GM23338 (cell line): ENCODE measurements at regions not wholly inside any gene's neighbourhood (a gene's known extent, or its start where the extent isn't known, plus 50 kb on each side); places are given as distances from the start of the nearest gene placed in this dataset.
"Not testable (repeated sequence)": the region's sequence is repeated elsewhere in the genome, so short reads cannot be mapped to it uniquely, and the experiment has no call there.

Source experiments
- ATAC-seq: fragments of 200-7000 bp; cut with Tn5 transposase; 3 replicates; pipeline ENCODE4 v1.9.1; 2020
- DNase-seq: peaks from one replicate; pipeline ENCODE4 v3.0.0-alpha.2; 2015; ENCODE audit warnings: low spot score
- H2AFZ ChIP-seq: fragments of 200-600 bp; sonication (generic); 2 replicates; pipeline ENCODE4 v1.8.0; 2016; ENCODE audit warnings: antibody characterized with exemption, mild to moderate bottlenecking, moderate library complexity
- H3F3A ChIP-seq: fragments of 200-600 bp; sonication (generic); replicated peaks from 2 replicates; pipeline ENCODE4 v1.8.0; 2017; ENCODE audit warnings: antibody characterized with exemption, mixed run types, low read depth
- H3K27ac ChIP-seq: fragments of 200-600 bp; sonication (generic); 2 replicates; pipeline ENCODE4 v1.6.1; 2016; ENCODE audit warnings: low read depth
- H3K27me3 ChIP-seq: fragments of 200-600 bp; sonication (generic); 2 replicates; pipeline ENCODE4 v1.8.0; 2016; ENCODE audit warnings: mild to moderate bottlenecking, mixed run types, moderate library complexity; ENCODE audit not compliant: insufficient read depth
- H3K36me3 ChIP-seq: fragments of 200-600 bp; sonication (generic); 2 replicates; pipeline ENCODE4 v1.8.0; 2016; ENCODE audit warnings: mild to moderate bottlenecking; ENCODE audit not compliant: insufficient read depth
- H3K4me1 ChIP-seq: fragments of 200-600 bp; sonication (generic); 2 replicates; pipeline ENCODE4 v1.8.0; 2016; ENCODE audit warnings: mild to moderate bottlenecking, moderate library complexity; ENCODE audit not compliant: insufficient read depth
- H3K4me2 ChIP-seq: fragments of 200-600 bp; sonication (generic); 2 replicates; pipeline ENCODE4 v1.7.1; 2017; ENCODE audit warnings: mixed run types
- H3K4me3 ChIP-seq: fragments of 200-600 bp; sonication (generic); 2 replicates; pipeline ENCODE4 v1.6.1; 2016; ENCODE audit warnings: mixed run types
- H3K79me2 ChIP-seq: fragments of 200-600 bp; sonication (generic); replicated peaks from 2 replicates; pipeline ENCODE4 v1.8.0; 2017; ENCODE audit warnings: mild to moderate bottlenecking; ENCODE audit not compliant: insufficient read depth
- H3K9me2 ChIP-seq: fragments of 200-600 bp; sonication (generic); 2 replicates; pipeline ENCODE4 v1.8.0; 2017; ENCODE audit not compliant: insufficient read depth
- H4K20me1 ChIP-seq: fragments of 200-600 bp; sonication (generic); replicated peaks from 2 replicates; pipeline ENCODE4 v1.8.0; 2017; ENCODE audit warnings: mild to moderate bottlenecking; ENCODE audit not compliant: insufficient read depth
- H3K27ac Mint-ChIP-seq: 2 replicates; pipeline ENCODE4 v1.8.0; 2020; ENCODE audit warnings: inconsistent platforms, mild to moderate bottlenecking, moderate library complexity, mixed read lengths
- H3K27me3 Mint-ChIP-seq: 3 replicates; pipeline ENCODE4 v1.8.0; 2022; ENCODE audit warnings: low read depth, mild to moderate bottlenecking, moderate library complexity, mixed read lengths, inconsistent platforms; ENCODE audit not compliant: insufficient read depth, poor library complexity
- H3K36me3 Mint-ChIP-seq: 3 replicates; pipeline ENCODE4 v1.8.0; 2021; ENCODE audit warnings: low read depth, mild to moderate bottlenecking, inconsistent platforms, moderate library complexity, mixed read lengths
- H3K4me1 Mint-ChIP-seq: 3 replicates; pipeline ENCODE4 v1.8.0; 2020; ENCODE audit warnings: mild to moderate bottlenecking, inconsistent platforms, mixed read lengths
- H3K4me3 Mint-ChIP-seq: 3 replicates; pipeline ENCODE4 v1.8.0; 2021; ENCODE audit warnings: moderate library complexity, mild to moderate bottlenecking, inconsistent platforms, mixed read lengths
- H3K9me3 Mint-ChIP-seq: 3 replicates; pipeline ENCODE4 v1.8.0; 2020; ENCODE audit warnings: moderate library complexity, mild to moderate bottlenecking, inconsistent platforms, mixed read lengths
- ETS1 ChIP-seq: IDR thresholded peaks from 2 replicates; pipeline ENCODE4 v1.6.1; 2016; ENCODE audit warnings: antibody characterized with exemption
- EZH2phosphoT487 ChIP-seq: fragments of 200-600 bp; sonication (generic); IDR thresholded peaks from one replicate; pipeline ENCODE4 v1.8.1; 2018; ENCODE audit warnings: antibody characterized with exemption; ENCODE audit not compliant: unreplicated experiment
- REST ChIP-seq: IDR thresholded peaks from one replicate; pipeline ENCODE4 v1.6.1; 2018; ENCODE audit warnings: antibody characterized with exemption; ENCODE audit not compliant: unreplicated experiment
- ZNF114 ChIP-seq: fragments of 250-450 bp; sonication (Bioruptor Pico); IDR thresholded peaks from 2 replicates; pipeline ENCODE4 v1.5.0; 2020; ENCODE audit warnings: mild to moderate bottlenecking, moderate library complexity
- TF ChIP-seq, protein P1 (sequence below), 2 experiments: fragments of 200-600 bp in 1 of 2; sonication (generic) in 1 of 2; conservative IDR thresholded peaks; 2 replicates each; pipeline versions ENCODE4 v1.5.1 to v1.6.1; 2016 to 2017; ENCODE audit warnings: antibody characterized with exemption in 2 of 2, low read depth in 2 of 2, mild to moderate bottlenecking in 2 of 2, moderate library complexity in 1 of 2

DNA sequence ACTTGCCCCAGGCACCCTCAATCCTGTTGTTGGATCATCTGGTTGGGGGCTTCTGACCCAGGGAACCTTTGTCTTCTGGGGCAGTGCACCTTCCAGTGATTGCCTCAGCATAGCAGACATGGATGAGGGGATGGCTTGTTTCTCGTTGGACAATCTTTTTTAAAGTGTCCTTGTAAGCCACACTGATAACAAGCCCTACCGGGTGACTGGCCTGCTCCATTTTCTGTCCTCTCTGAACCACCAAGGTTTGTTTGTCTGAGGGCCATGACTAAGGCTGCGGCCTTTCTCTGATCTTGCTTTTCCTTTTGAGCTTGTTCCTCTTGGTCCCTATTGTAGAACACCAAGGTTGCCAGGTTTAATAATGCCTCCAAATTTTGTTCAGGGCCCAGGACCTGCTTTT lies 66.0 kb upstream of the AADACL2 start:
- not testable (repeated sequence) for DNase-seq, H3K4me1 Mint-ChIP-seq, H3K27me3 Mint-ChIP-seq, H3K4me3 ChIP-seq, H3K79me2 ChIP-seq, H3K36me3 ChIP-seq, H3K4me1 ChIP-seq, H3K4me3 Mint-ChIP-seq, H3K27ac Mint-ChIP-seq, H3K4me2 ChIP-seq, ATAC-seq, H3K27ac ChIP-seq, H2AFZ ChIP-seq, H3K36me3 Mint-ChIP-seq, H3F3A ChIP-seq, H4K20me1 ChIP-seq, H3K27me3 ChIP-seq
- peaks cover 10% of the 10 kb centered on the region; the same call in 1 of the 2 replicates for H3K9me2 ChIP-seq
- H3K9me3 Mint-ChIP-seq, result peaks cover 19% of the 10 kb centered on the region

DNA sequence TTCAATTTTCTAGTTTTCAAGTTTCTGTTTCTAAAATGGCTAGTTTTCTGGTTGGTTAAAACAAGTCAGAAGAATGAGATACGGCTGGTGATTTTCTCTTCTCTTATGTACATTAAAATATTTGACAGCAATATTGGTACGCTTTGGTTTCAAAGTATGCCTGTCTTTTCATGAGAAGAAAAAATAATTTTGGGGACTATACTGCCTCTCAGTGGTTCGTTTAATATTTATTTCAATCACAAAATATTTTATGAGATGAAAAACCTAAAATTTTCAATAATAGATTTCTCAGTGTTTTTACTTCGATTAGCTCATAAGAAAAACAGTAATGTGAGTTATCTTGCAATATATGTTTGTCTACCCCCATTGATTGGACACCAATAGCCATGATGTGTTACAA lies 72.8 kb upstream of the AADACL2 start:
- H3K79me2 ChIP-seq, result no peaks in the 10 kb centered on the region
- DNase-seq, result no peak
- H3K4me1 ChIP-seq, result no peaks in the 10 kb centered on the region
- H2AFZ ChIP-seq, result no peak overlapping the region
- H3K4me3 ChIP-seq, result no peak overlapping the region
- H3K27ac ChIP-seq, result no peak overlapping the region
- Mint-ChIP-seq H3K4me3 (no peak overlapping the region), H3K27ac (no peak overlapping the region), H3K9me3 (no peaks in the 10 kb centered on the region), H3K36me3 (no peaks in the 10 kb centered on the region), H3K4me1 (no peaks in the 10 kb centered on the region), H3K27me3 (peaks cover 1% of the 10 kb centered on the region)
- no peak overlapping the region for H3K4me2 ChIP-seq
- H4K20me1 ChIP-seq, result no peaks in the 10 kb centered on the region
- ATAC-seq, result no peak
- H3K27me3 ChIP-seq, result no peaks in the 10 kb centered on the region
- no peaks in the 10 kb centered on the region for H3F3A ChIP-seq
- H3K9me2 ChIP-seq, result no peaks in the 10 kb centered on the region
- no peaks in the 10 kb centered on the region for H3K36me3 ChIP-seq
- TF ChIP-seq ZNF114 (CRISPR knock-in tag) (no peak), ETS1 (no peak), EZH2phosphoT487 (no peak)
- TF ChIP-seq, protein P1, sequence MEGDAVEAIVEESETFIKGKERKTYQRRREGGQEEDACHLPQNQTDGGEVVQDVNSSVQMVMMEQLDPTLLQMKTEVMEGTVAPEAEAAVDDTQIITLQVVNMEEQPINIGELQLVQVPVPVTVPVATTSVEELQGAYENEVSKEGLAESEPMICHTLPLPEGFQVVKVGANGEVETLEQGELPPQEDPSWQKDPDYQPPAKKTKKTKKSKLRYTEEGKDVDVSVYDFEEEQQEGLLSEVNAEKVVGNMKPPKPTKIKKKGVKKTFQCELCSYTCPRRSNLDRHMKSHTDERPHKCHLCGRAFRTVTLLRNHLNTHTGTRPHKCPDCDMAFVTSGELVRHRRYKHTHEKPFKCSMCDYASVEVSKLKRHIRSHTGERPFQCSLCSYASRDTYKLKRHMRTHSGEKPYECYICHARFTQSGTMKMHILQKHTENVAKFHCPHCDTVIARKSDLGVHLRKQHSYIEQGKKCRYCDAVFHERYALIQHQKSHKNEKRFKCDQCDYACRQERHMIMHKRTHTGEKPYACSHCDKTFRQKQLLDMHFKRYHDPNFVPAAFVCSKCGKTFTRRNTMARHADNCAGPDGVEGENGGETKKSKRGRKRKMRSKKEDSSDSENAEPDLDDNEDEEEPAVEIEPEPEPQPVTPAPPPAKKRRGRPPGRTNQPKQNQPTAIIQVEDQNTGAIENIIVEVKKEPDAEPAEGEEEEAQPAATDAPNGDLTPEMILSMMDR (conservative IDR thresholded peaks at IDR 0.05; ENCODE audit: low read depth in 2 of 2), result peak in 1 of 2 experiments; percentile 35; a peak in 2 of 4 replicates

- H3K4me1 ChIP-seq, result no peaks in the 10 kb centered on the region
- no peaks in the 10 kb centered on the region for H3K27me3 Mint-ChIP-seq
- H3K4me2 ChIP-seq, result no peak overlapping the region
- no peaks in the 10 kb centered on the region for H3K79me2 ChIP-seq
- H3K27ac ChIP-seq, result no peak overlapping the region
- peaks cover 9% of the 10 kb centered on the region for H3K9me2 ChIP-seq
- ATAC-seq (no peak), DNase-seq (no peak)
- no peak overlapping the region for H3K4me3 ChIP-seq
- H3K27me3 ChIP-seq, result no peaks in the 10 kb centered on the region
- H4K20me1 ChIP-seq, result no peaks in the 10 kb centered on the region
- H3K27ac Mint-ChIP-seq, result no peak overlapping the region
- H3K4me1 Mint-ChIP-seq, result no peaks in the 10 kb centered on the region
- no peak overlapping the region for H2AFZ ChIP-seq
- H3F3A ChIP-seq, result no peaks in the 10 kb centered on the region
- H3K9me3 Mint-ChIP-seq, result no peaks in the 10 kb centered on the region; the same call in 2 of the 3 replicates
- H3K36me3 Mint-ChIP-seq, result no peaks in the 10 kb centered on the region
- H3K4me3 Mint-ChIP-seq, result no peak overlapping the region
- no peaks in the 10 kb centered on the region for H3K36me3 ChIP-seq
- TF ChIP-seq REST, result no peak
Measured at GRCh38 chr3:151644986-151645385, 88.7 kb upstream of the AADACL2 start.
